ENCODE measurements at regions not wholly inside any gene's neighbourhood (a gene's known extent, or its start where the extent isn't known, plus 50 kb on each side); places are given as distances from the start of the nearest gene placed in this dataset.

DNA sequence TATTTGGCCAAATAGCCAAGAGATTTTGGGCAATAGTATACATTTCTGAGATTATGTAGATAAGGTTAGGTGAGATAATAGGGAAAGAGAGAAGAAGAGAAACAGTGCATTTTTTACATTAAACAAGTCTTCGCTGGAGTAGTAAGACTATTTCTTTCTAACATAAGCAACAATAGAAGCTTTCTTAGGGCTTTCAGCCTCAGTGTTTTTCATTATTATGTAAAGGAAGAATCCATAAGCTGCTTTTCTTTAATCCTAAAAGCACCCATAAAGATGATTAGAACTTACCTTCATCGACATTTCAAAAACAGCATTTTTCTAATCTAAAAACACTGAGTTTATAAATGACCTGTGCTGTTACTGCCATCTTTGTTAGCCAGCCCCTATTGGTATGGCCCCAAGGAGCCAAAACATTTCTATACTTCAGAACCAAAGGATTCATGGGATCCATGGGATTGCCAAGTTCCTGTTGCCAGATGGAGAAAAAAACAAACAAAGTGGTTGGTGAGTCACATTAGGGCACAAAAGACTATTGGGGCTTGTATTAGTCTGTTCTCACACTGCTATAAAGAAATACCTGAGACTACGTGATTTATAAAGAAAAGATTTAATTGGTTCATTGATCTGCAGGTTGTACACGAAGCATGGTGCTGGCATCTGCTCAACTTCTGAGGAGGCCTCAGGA, 88.2 kb downstream of the SCG2 start:
- Histone ChIP-seq H3K27me3 (no peaks in the 10 kb centered on the region), H3K4me3 (no peak overlapping the region), H3K9me3 (no peaks in the 10 kb centered on the region), H3K27ac (no peak overlapping the region), H3K4me1 (peaks cover 0 to 20% (median 3%) of the 10 kb centered on the region in 4 donors), H3K36me3 (no peaks in the 10 kb centered on the region)
- TF ChIP-seq, protein P1, sequence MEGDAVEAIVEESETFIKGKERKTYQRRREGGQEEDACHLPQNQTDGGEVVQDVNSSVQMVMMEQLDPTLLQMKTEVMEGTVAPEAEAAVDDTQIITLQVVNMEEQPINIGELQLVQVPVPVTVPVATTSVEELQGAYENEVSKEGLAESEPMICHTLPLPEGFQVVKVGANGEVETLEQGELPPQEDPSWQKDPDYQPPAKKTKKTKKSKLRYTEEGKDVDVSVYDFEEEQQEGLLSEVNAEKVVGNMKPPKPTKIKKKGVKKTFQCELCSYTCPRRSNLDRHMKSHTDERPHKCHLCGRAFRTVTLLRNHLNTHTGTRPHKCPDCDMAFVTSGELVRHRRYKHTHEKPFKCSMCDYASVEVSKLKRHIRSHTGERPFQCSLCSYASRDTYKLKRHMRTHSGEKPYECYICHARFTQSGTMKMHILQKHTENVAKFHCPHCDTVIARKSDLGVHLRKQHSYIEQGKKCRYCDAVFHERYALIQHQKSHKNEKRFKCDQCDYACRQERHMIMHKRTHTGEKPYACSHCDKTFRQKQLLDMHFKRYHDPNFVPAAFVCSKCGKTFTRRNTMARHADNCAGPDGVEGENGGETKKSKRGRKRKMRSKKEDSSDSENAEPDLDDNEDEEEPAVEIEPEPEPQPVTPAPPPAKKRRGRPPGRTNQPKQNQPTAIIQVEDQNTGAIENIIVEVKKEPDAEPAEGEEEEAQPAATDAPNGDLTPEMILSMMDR (IDR thresholded peaks at IDR 0.05) = no peak
- DNase-seq = no peak
- intact Hi-C loops (cut with DNase I; ENCODE audit: low total_unique reads) = no loop called here

DNA sequence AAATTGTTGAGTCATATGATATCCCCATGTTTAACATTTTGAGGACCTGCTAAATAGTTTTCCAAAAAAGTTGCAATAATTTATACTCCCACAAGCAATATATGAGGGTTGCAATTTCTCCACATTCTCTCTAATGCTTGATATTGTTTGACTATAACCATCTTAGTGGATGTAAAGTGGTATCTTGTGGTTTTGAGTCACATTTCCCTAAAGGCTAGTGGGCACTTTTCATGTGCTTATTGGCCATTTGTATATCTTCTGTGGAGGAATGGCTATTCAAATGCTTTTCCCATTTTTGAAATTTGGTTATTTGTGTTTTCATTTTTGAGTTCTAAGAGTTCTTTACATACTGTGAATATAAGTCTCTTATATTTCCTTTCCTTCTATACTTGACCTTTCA, 82.7 kb downstream of the SCG2 start:
- intact Hi-C loops (cut with DNase I; ENCODE audit: low total_unique reads) = no loop called here
- TF ChIP-seq, protein P1 (IDR thresholded peaks at IDR 0.05) = no peak
- no peak overlapping the region for H3K4me3 ChIP-seq
- no peaks in the 10 kb centered on the region for H3K27me3 ChIP-seq
- H3K9me3 ChIP-seq = no peaks in the 10 kb centered on the region
- H3K36me3 ChIP-seq = no peaks in the 10 kb centered on the region
- no peak overlapping the region for H3K27ac ChIP-seq
- peaks cover 0 to 7% (median 0%) of the 10 kb centered on the region in 4 donors for H3K4me1 ChIP-seq
- no peak for DNase-seq

DNA sequence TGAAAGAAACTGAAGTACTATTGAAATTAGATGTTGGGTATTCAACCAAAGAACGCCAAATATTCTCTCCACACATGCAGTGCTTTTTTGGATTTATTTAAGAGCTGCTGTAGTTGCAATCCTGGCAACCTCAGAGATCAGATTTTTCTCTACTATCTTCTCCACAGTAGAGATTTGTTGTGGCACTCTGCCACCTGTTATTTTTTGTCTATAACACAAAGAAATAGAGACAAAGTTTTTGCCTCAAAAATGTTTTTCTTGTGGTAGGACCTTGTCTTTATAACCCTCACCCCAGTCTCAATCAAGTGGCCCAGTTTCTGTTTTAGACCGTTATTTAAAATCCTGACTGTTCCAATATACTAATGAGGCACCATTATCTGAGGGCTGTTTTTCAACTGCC, 79.4 kb downstream of the SCG2 start:
- intact Hi-C loops (cut with DNase I; ENCODE audit: low total_unique reads) = no loop called here
- Histone ChIP-seq H3K4me1 (peaks cover 0 to 7% (median 0%) of the 10 kb centered on the region in 4 donors), H3K27ac (no peak overlapping the region), H3K27me3 (no peaks in the 10 kb centered on the region), H3K9me3 (no peaks in the 10 kb centered on the region), H3K4me3 (no peak overlapping the region), H3K36me3 (no peaks in the 10 kb centered on the region)
- TF ChIP-seq, protein P1 (IDR thresholded peaks at IDR 0.05) = no peak
- no peak for DNase-seq

DNA sequence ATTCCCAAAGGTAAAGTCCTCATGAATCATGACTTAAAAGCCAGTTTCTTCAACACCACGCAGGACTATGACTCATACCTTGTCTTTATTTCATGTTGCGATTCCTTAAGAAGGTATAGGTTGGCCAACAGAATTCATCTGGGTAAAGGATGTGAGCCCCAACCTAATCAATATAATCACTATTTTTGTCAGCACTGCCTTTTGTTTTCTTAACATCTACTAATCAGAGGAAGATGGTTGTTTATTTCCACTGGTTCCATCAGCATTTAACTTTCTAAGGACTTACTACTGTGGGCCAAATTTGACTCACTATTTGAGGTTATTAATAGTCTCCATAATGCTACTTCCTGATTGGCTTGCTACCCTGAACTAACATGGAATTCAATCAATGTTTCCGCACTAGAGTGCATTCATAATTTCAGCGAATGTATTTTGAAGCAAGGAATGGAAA, 78.6 kb downstream of the SCG2 start:
- peaks cover 0 to 7% (median 0%) of the 10 kb centered on the region in 4 donors for H3K4me1 ChIP-seq
- TF ChIP-seq, protein P1 (IDR thresholded peaks at IDR 0.05) = no peak

DNA sequence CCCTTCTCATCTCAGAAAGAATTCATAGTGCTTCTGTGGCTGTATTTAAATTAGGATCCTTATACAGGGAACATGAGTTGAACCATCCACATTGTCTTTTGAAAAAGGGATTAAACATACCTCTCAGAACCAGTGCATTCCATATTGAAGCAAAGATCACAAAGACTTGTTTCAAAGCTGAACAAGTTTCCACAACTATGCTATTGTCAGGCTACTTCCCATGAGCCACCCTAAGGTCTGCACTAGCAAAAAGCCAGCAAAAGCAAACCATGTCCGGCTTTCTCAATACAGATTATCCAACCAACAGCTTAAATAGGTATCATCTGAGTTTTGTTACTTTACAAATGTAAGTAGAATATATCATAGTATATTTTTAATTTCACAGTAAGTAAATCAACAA, 78.1 kb downstream of the SCG2 start:
- TF ChIP-seq, protein P1 (IDR thresholded peaks at IDR 0.05) = no peak

More for the DNA sequence above, 78.6 kb downstream of the SCG2 start:
- Histone ChIP-seq H3K27ac (no peak overlapping the region), H3K9me3 (no peaks in the 10 kb centered on the region), H3K27me3 (no peaks in the 10 kb centered on the region), H3K4me3 (no peak overlapping the region), H3K36me3 (no peaks in the 10 kb centered on the region)
- no peak for DNase-seq
- intact Hi-C loops (cut with DNase I; ENCODE audit: low total_unique reads) = no loop called here

More for the DNA sequence above, 78.1 kb downstream of the SCG2 start:
- Histone ChIP-seq H3K36me3 (no peaks in the 10 kb centered on the region), H3K9me3 (no peaks in the 10 kb centered on the region), H3K4me3 (no peak overlapping the region), H3K27ac (no peak overlapping the region), H3K4me1 (peaks cover 0 to 7% (median 0%) of the 10 kb centered on the region in 4 donors), H3K27me3 (no peaks in the 10 kb centered on the region)
- intact Hi-C loops (cut with DNase I; ENCODE audit: low total_unique reads) = no loop called here
- DNase-seq = no peak
